Myocyte (in vitro differentiated cells): ENCODE measurements at regions not wholly inside any gene's neighbourhood (a gene's known extent, or its start where the extent isn't known, plus 50 kb on each side); places are given as distances from the start of the nearest gene placed in this dataset.

Source experiments
- DNase-seq: peaks from one replicate; pipeline ENCODE4 v3.0.0-alpha.2; 2012; ENCODE audit warnings: low read depth

GRCh38 chr2:168375195-168375798 lies 80.8 kb upstream of the CERS6 start:
- DNase-seq, result no peak

- DNase-seq, result no peak
Observed at GRCh38 chr2:168378960-168379669, 77.0 kb upstream of the CERS6 start.

GRCh38 chr2:168380500-168380899 lies 75.6 kb upstream of the CERS6 start:
- DNase-seq, result no peak

- DNase-seq, result no peak
Observed at GRCh38 chr2:168392024-168392423, 64.0 kb upstream of the CERS6 start.

- DNase-seq, result no peak
Observed at GRCh38 chr2:168392797-168393196, 63.3 kb upstream of the CERS6 start.

GRCh38 chr2:168394262-168394661 lies 61.8 kb upstream of the CERS6 start:
- DNase-seq, result no peak

GRCh38 chr2:168396131-168396530 lies 59.9 kb upstream of the CERS6 start:
- no peak for DNase-seq

- DNase-seq, result no peak
Observed at GRCh38 chr2:168397629-168398028, 58.4 kb upstream of the CERS6 start.

GRCh38 chr2:168401048-168401556 lies 55.0 kb upstream of the CERS6 start:
- no peak for DNase-seq

- no peak for DNase-seq
Observed at GRCh38 chr2:168401771-168402170, 54.3 kb upstream of the CERS6 start.

GRCh38 chr2:168402531-168402930 lies 53.5 kb upstream of the CERS6 start:
- no peak for DNase-seq

GRCh38 chr2:168403736-168404135 lies 52.3 kb upstream of the CERS6 start:
- DNase-seq, result no peak

- DNase-seq, result no peak
Observed at GRCh38 chr2:168404764-168405163, 51.3 kb upstream of the CERS6 start.
